ENCODE measurements at regions not wholly inside any gene's neighbourhood (a gene's known extent, or its start where the extent isn't known, plus 50 kb on each side); places are given as distances from the start of the nearest gene placed in this dataset.

DNA sequence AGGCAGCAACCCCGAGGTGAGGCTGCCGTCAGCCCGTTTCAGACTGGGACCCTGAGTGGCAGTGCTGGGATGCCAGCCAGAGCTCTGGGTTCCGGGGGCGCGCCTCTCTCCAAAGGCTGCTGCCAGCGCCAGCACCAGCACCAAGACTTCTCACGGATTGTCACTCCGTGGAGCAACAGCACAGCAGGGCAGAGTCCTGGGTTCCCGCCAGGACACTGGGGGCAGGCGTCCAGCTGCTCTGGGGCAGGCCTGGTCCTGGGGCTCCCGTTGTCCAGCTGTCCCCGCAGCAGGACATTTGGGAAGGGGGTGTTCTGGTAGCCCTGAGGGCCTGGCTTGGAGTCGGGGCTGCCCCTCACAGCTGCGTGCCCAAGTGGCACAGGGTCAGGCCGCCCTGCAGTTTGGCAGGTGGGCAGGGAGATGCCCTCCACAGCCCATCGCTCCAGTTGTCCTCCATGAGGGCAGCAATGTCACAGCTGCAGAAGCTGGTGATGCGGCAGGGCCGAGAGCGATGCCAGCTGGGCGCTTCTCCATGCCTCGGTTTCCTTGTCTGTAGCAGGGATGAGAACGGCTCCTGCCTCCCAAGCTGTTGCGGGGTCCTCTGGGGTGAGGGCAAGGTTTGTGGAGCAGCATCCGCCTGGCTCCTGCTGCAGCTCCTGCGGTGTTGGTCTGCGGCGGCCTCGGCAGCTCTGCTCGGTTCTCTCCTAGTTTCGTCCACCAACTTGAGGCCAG is 137.3 kb upstream of the CIBAR2 start:
- TF ChIP-seq CTCF (conservative IDR thresholded peaks at IDR 0.05; ENCODE audit: low read length) (no peak), EZH2phosphoT487 (IDR thresholded peaks at IDR 0.05; ENCODE audit: borderline replicate concordance) (no peak)

All from Loucy (cell line).